ENCODE measurements at regions not wholly inside any gene's neighbourhood (a gene's known extent, or its start where the extent isn't known, plus 50 kb on each side); places are given as distances from the start of the nearest gene placed in this dataset.

DNA sequence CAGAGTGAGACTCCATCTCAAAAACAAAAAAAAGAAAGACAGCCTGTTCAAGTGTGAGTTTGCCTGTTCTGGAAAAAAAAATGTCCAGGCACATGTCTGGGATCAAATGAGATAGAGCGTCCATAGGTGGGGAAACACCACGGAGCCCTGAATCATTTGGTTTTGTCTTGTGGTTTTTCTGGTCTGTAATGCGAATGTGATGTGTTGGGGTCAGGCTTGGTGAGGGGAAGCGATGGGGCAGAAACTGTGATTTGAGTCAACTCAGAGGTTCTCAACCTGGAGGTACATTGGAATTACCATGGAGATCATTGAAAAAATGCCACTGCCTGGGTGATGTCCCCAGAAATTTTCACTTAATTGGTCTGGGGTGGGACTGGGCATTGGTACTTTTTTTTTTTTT lies 183.9 kb upstream of the PWP1 start:
- H3K36me3 ChIP-seq (ENCODE audit: control insufficient read depth in 2 of 2, insufficient read depth in 1 of 2, low read length in 2 of 2): no peaks in the 10 kb centered on the region; a peak in 1 of 3 replicates
- H3K4me3 ChIP-seq (ENCODE audit: low read depth, low read length): no peak overlapping the region
- ChIA-PET POLR2A (no interaction called here), CTCF (no interaction called here)
- no peaks in the 10 kb centered on the region for H3K4me1 ChIP-seq (ENCODE audit: control insufficient read depth, insufficient read depth, low read length)
- TF ChIP-seq ZNF580 (tag by site-specific recombination; IDR thresholded peaks at IDR 0.05): no peak
- no peak for TF ChIP-seq ZNF157 (tag by site-specific recombination; IDR thresholded peaks at IDR 0.05)
- no peak overlapping the region for H3K27ac ChIP-seq (ENCODE audit: extremely low read depth, low read depth, low read length)
- H3K9me3 ChIP-seq (ENCODE audit: control insufficient read depth, insufficient read depth, low read depth, low read length): no peaks in the 10 kb centered on the region

DNA sequence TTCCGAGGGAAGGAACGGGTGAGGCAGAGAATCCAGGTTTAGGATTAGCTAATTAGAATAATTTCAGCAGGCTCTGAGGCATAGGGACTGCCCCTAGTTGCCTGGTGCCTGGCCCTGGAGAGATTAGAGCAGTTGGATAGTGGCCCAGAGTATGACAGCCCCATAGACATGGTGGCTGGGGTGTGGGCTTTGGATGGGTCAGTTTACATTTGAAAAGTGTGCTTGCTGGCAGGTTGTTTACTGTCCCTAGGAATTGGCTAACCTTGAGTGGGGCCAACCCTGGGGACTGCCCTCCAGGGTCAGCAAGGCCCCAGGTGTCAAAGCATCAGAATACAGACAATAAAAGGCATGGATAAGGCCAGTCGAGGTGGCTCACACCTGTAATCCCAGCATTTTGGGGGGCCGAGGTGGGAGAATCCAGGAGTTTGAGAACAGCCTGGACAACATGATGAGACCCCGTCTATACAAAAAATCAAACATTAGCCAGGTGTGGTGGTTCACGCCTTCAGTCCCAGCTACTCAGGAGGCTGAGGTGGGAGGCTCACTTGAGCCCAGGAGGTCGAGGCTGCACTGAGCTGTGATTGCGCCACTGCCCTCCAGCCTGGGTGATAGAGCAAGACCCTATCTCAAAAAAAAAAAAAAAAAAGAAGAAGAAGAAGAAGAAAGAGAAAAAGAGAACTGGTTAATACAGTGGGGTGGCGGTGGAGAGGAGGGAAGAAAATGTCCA lies 182.3 kb upstream of the PWP1 start:
- H3K36me3 ChIP-seq (ENCODE audit: control insufficient read depth in 2 of 2, insufficient read depth in 1 of 2, low read length in 2 of 2): no peaks in the 10 kb centered on the region
- no peaks in the 10 kb centered on the region for H3K4me1 ChIP-seq (ENCODE audit: control insufficient read depth, insufficient read depth, low read length)
- POLR2A ChIA-PET: no interaction called here
- H3K9me3 ChIP-seq (ENCODE audit: control insufficient read depth, insufficient read depth, low read depth, low read length): no peaks in the 10 kb centered on the region
- H3K27ac ChIP-seq (ENCODE audit: extremely low read depth, low read depth, low read length): no peak overlapping the region
- H3K4me3 ChIP-seq (ENCODE audit: low read depth, low read length): no peak overlapping the region
- TF ChIP-seq ZNF623 (tag by site-specific recombination; IDR thresholded peaks at IDR 0.05) (no peak), ZNF423 (tag by site-specific recombination; IDR thresholded peaks at IDR 0.05) (no peak), KLF17 (tag by site-specific recombination; IDR thresholded peaks at IDR 0.05) (no peak), ZNF341 (tag by site-specific recombination; IDR thresholded peaks at IDR 0.05; ENCODE audit: low read depth) (no peak), ZNF555 (tag by site-specific recombination; conservative IDR thresholded peaks at IDR 0.05) (no peak), ZNF610 (tag by site-specific recombination; IDR thresholded peaks at IDR 0.05; ENCODE audit: borderline replicate concordance) (no peak), PRDM10 (tag by site-specific recombination; IDR thresholded peaks at IDR 0.05) (no peak), ZNF530 (tag by site-specific recombination; IDR thresholded peaks at IDR 0.05; ENCODE audit: low read depth) (no peak), TSHZ1 (tag by site-specific recombination; IDR thresholded peaks at IDR 0.05; ENCODE audit: borderline replicate concordance) (no peak)
- TF ChIP-seq, protein P1, sequence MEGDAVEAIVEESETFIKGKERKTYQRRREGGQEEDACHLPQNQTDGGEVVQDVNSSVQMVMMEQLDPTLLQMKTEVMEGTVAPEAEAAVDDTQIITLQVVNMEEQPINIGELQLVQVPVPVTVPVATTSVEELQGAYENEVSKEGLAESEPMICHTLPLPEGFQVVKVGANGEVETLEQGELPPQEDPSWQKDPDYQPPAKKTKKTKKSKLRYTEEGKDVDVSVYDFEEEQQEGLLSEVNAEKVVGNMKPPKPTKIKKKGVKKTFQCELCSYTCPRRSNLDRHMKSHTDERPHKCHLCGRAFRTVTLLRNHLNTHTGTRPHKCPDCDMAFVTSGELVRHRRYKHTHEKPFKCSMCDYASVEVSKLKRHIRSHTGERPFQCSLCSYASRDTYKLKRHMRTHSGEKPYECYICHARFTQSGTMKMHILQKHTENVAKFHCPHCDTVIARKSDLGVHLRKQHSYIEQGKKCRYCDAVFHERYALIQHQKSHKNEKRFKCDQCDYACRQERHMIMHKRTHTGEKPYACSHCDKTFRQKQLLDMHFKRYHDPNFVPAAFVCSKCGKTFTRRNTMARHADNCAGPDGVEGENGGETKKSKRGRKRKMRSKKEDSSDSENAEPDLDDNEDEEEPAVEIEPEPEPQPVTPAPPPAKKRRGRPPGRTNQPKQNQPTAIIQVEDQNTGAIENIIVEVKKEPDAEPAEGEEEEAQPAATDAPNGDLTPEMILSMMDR (tag by site-specific recombination; IDR thresholded peaks at IDR 0.05): no peak
- CTCF ChIA-PET: no interaction called here
